Endothelial cell (in vitro differentiated cells): ENCODE measurements at regions not wholly inside any gene's neighbourhood (a gene's known extent, or its start where the extent isn't known, plus 50 kb on each side); places are given as distances from the start of the nearest gene placed in this dataset.

Source experiments
- DNase-seq: peaks from one replicate; pipeline ENCODE4 v3.0.0; 2021; ENCODE audit warnings: low spot score
- H3K27ac Mint-ChIP-seq: one replicate; pipeline ENCODE4 v1.8.0; 2021; ENCODE audit warnings: mixed read lengths, inconsistent platforms; ENCODE audit not compliant: unreplicated experiment
- H3K27me3 Mint-ChIP-seq: one replicate; pipeline ENCODE4 v1.8.0; 2021; ENCODE audit warnings: mild to moderate bottlenecking, moderate library complexity, mixed read lengths, inconsistent platforms; ENCODE audit not compliant: unreplicated experiment
- H3K36me3 Mint-ChIP-seq: one replicate; pipeline ENCODE4 v1.8.0; 2021; ENCODE audit warnings: mild to moderate bottlenecking, low read depth, mixed read lengths, inconsistent platforms; ENCODE audit not compliant: unreplicated experiment
- H3K4me1 Mint-ChIP-seq: one replicate; pipeline ENCODE4 v1.8.0; 2021; ENCODE audit warnings: mild to moderate bottlenecking, mixed read lengths, inconsistent platforms; ENCODE audit not compliant: unreplicated experiment
- H3K4me3 Mint-ChIP-seq: one replicate; pipeline ENCODE4 v1.8.0; 2021; ENCODE audit warnings: mild to moderate bottlenecking, mixed read lengths, inconsistent platforms; ENCODE audit not compliant: unreplicated experiment
- H3K9me3 Mint-ChIP-seq: one replicate; pipeline ENCODE4 v1.8.0; 2021; ENCODE audit warnings: mixed read lengths, inconsistent platforms; ENCODE audit not compliant: unreplicated experiment
- CTCF ChIP-seq: fragments of 200-600 bp; sonication (generic); IDR thresholded peaks from one replicate; pipeline ENCODE4 v1.5.0; 2021; ENCODE audit warnings: antibody characterized with exemption; ENCODE audit not compliant: unreplicated experiment

GRCh38 chr2:192245329-192245728 lies 50.6 kb upstream of the TMEFF2 start:
- Mint-ChIP-seq H3K9me3 (no peaks in the 10 kb centered on the region), H3K36me3 (no peaks in the 10 kb centered on the region), H3K27me3 (no peaks in the 10 kb centered on the region), H3K27ac (no peak overlapping the region), H3K4me1 (no peaks in the 10 kb centered on the region), H3K4me3 (no peak overlapping the region)
- no peak for TF ChIP-seq CTCF
- no peak for DNase-seq
